PFSK-1 (cell line): ENCODE measurements at regions not wholly inside any gene's neighbourhood (a gene's known extent, or its start where the extent isn't known, plus 50 kb on each side); places are given as distances from the start of the nearest gene placed in this dataset.

ENCODE experiments used
- POLR2AphosphoS5 ChIP-seq: IDR thresholded peaks from 2 replicates; pipeline ENCODE4 v1.6.1; 2012; ENCODE audit warnings: low read depth, mild to moderate bottlenecking, control low read depth, low read length, moderate library complexity
- TAF1 ChIP-seq: IDR thresholded peaks from 2 replicates; pipeline ENCODE4 v1.6.1; 2012; ENCODE audit warnings: low read length, control low read depth, borderline replicate concordance; ENCODE audit not compliant: insufficient read depth
- TF ChIP-seq, protein P1 (sequence below), 2 experiments: IDR thresholded peaks; 2 replicates each; pipeline versions ENCODE4 v1.6.1 to v1.8.0; 2011 to 2012; ENCODE audit warnings: low read depth in 2 of 2, low read length in 2 of 2, control low read depth in 1 of 2, inconsistent platforms in 1 of 2, mild to moderate bottlenecking in 1 of 2, moderate library complexity in 1 of 2; ENCODE audit not compliant: insufficient read depth in 1 of 2

DNA sequence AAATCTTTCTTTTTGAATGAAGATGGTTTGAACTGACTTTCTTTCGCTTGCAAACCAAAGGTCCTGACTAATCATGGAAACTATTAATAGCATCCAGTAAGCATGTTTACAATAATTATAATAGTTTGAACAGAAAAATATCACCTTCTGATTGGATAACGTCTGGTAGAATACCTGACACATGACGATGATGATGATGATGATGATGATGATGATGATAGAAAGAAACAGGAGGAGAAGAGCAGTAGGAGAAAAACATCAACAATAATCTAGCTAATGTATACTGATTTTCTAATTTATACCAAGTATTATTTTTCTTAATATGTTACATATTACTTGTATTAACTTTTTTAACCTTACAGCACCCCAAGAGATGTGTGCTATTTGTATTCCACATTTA, 157.5 kb upstream of the SPRY2 start:
- TF ChIP-seq, protein P1, sequence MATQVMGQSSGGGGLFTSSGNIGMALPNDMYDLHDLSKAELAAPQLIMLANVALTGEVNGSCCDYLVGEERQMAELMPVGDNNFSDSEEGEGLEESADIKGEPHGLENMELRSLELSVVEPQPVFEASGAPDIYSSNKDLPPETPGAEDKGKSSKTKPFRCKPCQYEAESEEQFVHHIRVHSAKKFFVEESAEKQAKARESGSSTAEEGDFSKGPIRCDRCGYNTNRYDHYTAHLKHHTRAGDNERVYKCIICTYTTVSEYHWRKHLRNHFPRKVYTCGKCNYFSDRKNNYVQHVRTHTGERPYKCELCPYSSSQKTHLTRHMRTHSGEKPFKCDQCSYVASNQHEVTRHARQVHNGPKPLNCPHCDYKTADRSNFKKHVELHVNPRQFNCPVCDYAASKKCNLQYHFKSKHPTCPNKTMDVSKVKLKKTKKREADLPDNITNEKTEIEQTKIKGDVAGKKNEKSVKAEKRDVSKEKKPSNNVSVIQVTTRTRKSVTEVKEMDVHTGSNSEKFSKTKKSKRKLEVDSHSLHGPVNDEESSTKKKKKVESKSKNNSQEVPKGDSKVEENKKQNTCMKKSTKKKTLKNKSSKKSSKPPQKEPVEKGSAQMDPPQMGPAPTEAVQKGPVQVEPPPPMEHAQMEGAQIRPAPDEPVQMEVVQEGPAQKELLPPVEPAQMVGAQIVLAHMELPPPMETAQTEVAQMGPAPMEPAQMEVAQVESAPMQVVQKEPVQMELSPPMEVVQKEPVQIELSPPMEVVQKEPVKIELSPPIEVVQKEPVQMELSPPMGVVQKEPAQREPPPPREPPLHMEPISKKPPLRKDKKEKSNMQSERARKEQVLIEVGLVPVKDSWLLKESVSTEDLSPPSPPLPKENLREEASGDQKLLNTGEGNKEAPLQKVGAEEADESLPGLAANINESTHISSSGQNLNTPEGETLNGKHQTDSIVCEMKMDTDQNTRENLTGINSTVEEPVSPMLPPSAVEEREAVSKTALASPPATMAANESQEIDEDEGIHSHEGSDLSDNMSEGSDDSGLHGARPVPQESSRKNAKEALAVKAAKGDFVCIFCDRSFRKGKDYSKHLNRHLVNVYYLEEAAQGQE (IDR thresholded peaks at IDR 0.05; ENCODE audit: insufficient read depth in 1 of 2, low read depth in 2 of 2, low read length in 2 of 2) = no peak
- no peak for TF ChIP-seq POLR2AphosphoS5
- no peak for TF ChIP-seq TAF1
